H1 (cell line): ENCODE measurements at regions not wholly inside any gene's neighbourhood (a gene's known extent, or its start where the extent isn't known, plus 50 kb on each side); places are given as distances from the start of the nearest gene placed in this dataset.

Experiments
- CHD2 ChIP-seq: IDR thresholded peaks from 2 replicates; pipeline ENCODE4 v1.6.1; 2012; ENCODE audit warnings: low read length, improper control_type of control experiment
- CTCF ChIP-seq, 3 experiments: IDR thresholded peaks; 1 replicate in 2 of 3; 2 replicates in 1 of 3; pipeline versions ENCODE4 v1.5.1 to v1.6.1; 2011; ENCODE audit warnings: low read length in 3 of 3, mild to moderate bottlenecking in 3 of 3, inconsistent platforms in 2 of 3, low read depth in 1 of 3, moderate library complexity in 1 of 3; ENCODE audit not compliant: insufficient read depth in 1 of 3; ENCODE audit errors: control extremely low read depth in 1 of 3
- EP300 ChIP-seq, 2 experiments: IDR thresholded peaks; 1 replicate in 1 of 2; 2 replicates in 1 of 2; pipeline ENCODE4 v1.6.1; 2011 to 2012; ENCODE audit warnings: low read depth in 2 of 2, low read length in 2 of 2, mild to moderate bottlenecking in 2 of 2, borderline replicate concordance in 1 of 2, inconsistent platforms in 1 of 2, moderate library complexity in 1 of 2
- KDM4A ChIP-seq: IDR thresholded peaks from one replicate; pipeline ENCODE4 v1.7.1; 2012; ENCODE audit warnings: low read depth, mild to moderate bottlenecking, moderate library complexity, low read length, inconsistent platforms; ENCODE audit not compliant: severe bottlenecking
- NRF1 ChIP-seq: IDR thresholded peaks from 2 replicates; pipeline ENCODE4 v1.6.1; 2011; ENCODE audit warnings: mild to moderate bottlenecking, low read depth, low read length, improper control_type of control experiment
- POLR2A ChIP-seq, 2 experiments: IDR thresholded peaks; 1 replicate in 1 of 2; 2 replicates in 1 of 2; pipeline ENCODE4 v1.6.1; 2011; ENCODE audit warnings: low read depth in 2 of 2, low read length in 2 of 2, mild to moderate bottlenecking in 2 of 2; ENCODE audit errors: control extremely low read depth in 1 of 2
- SUZ12 ChIP-seq: fragments of 200-600 bp; sonication (generic); IDR thresholded peaks from 2 replicates; pipeline ENCODE4 v1.6.1; 2012; ENCODE audit warnings: mild to moderate bottlenecking, inconsistent platforms, low read length, moderate library complexity, mixed read lengths
- TCF12 ChIP-seq: IDR thresholded peaks from 2 replicates; pipeline ENCODE4 v1.6.1; 2011; ENCODE audit warnings: low read depth, mild to moderate bottlenecking, low read length
- USF2 ChIP-seq: IDR thresholded peaks from 2 replicates; pipeline ENCODE4 v1.6.1; 2011; ENCODE audit warnings: low read length, improper control_type of control experiment
- ZNF274 ChIP-seq: IDR thresholded peaks from 2 replicates; pipeline ENCODE4 v1.7.0; 2012; ENCODE audit warnings: low read length, borderline replicate concordance; ENCODE audit errors: extremely low read depth

DNA sequence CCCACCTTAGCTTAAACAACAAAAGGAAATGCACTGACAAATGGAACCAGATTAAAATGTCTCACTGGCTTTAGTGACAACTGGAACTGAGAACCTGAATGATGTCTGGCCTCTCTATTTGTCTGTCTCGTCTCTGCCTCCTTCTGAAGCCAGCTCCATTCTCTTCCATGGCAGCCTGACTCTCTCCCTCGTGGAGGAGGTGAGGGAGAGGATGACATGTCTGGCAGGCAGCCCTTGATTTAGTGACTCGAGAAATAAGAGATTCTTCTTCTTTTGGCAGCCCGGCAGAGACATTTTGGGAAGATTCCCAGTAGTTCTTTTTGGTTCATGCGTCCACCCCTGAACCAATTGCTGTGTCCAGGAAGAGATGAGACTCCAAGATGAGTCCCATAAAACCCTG is 131.7 kb downstream of the KLF5 start:
- TF ChIP-seq CTCF (IDR thresholded peaks at IDR 0.05; ENCODE audit: control extremely low read depth in 1 of 3, insufficient read depth in 1 of 3, low read depth in 1 of 3, low read length in 3 of 3) (no peak), POLR2A (IDR thresholded peaks at IDR 0.05; ENCODE audit: control extremely low read depth in 1 of 2, low read depth in 2 of 2, low read length in 2 of 2) (no peak), CHD2 (no peak), EP300 (IDR thresholded peaks at IDR 0.05; ENCODE audit: borderline replicate concordance in 1 of 2, low read depth in 2 of 2, low read length in 2 of 2) (no peak), TCF12 (no peak), NRF1 (no peak), SUZ12 (no peak), KDM4A (no peak), USF2 (no peak), ZNF274 (no peak)
